HG02763 (cell line): ENCODE measurements at regions not wholly inside any gene's neighbourhood (a gene's known extent, or its start where the extent isn't known, plus 50 kb on each side); places are given as distances from the start of the nearest gene placed in this dataset.
"Not testable (repeated sequence)": the region's sequence is repeated elsewhere in the genome, so short reads cannot be mapped to it uniquely, and the experiment has no call there.

Source experiments
- ATAC-seq: cut with Tn5 transposase; IDR thresholded peaks from one replicate; pipeline ENCODE4 v1.9.1; 2021; ENCODE audit warnings: mild to moderate bottlenecking, moderate library complexity; ENCODE audit not compliant: unreplicated experiment

DNA sequence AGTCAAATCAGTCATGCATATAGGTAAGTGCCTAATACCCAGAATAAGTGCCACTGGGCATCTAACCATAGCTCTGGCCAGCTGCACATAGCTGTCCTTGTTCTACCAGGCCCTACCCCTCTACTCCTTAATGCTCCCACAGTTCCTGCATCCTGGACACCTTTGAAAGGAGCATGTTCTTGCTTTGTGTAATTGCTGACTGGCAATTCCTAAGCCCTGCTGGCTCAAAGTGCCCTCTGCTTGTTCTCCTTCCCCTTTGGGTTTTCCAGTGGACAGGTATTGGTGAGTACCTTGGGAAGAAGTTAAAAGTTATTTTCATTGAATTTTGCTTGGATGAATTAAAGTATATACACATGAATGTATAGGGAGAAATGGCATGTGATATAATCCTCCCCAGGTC, 516.4 kb downstream of the ETNK1 start:
- no peak for ATAC-seq

GRCh38 chr12:23146070-23146469, 521.1 kb downstream of the ETNK1 start:
- not testable (repeated sequence) for ATAC-seq

GRCh38 chr12:23168459-23168858, 543.5 kb downstream of the ETNK1 start:
- ATAC-seq, result no peak

DNA sequence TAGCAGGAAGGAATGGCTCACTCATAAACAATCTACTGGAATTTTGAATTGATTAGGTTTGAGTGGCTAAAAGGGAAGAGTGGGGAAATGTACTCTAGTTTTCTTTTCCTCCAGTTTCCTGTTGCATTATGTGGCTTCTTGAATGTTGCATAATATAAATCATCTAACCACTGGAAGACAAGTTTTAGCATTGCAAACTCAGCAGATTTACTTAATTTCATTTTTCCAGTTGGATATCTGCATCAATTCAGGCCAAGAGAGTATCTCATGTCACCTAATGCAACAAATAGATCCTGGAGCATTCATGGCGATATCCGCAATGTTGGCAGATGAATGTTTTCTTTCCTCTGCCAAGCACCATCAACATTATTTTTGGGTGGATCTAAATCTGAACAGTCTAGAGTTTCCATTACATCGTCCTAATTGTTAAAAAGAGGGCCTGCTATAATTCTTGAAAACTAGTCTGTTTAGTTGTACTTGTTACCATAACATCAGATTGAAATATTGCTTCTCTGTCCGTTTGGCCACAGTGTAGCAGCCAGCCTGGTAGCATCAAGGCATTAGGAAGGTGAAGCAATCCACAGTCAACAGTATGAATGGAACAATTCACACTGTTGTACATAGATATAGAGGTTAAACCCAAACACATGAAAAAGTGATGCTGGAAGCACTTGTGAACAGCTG, 544.2 kb downstream of the ETNK1 start:
- ATAC-seq, result no peak

DNA sequence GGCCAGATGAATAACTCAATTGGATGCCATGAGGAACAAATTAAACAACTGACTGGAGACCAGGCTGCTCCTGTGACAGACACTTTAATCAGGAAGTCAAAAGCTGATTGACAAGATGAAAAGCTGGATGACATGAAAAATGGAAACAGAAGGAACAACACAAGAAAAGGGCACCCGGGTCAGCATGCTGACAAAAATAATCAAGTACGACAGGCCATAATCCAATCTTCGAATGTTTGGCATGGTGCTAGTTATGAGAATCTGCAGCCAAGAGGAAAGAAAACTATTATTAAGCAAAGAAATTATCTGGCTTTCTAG, 544.7 kb downstream of the ETNK1 start:
- ATAC-seq, result no peak

GRCh38 chr12:23174917-23175316, 549.9 kb downstream of the ETNK1 start:
- ATAC-seq, result no peak

DNA sequence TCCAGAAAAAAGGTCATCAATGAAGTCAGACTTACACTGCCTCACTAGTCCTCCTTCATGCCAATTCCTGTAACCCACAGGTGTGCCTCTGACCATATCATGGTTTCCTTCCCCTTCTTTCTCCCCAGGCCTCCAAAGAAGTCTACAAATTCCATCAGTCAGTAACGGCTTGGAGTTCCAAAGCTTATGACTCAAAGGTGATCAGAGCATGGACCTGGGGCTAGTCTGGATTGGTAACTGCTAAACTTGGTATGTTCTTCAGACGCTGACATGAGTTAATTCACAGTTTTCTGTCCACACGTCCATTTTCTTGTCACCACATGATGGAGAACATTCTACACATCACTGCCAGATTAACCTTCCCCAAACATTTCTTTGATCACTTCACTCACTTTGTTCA, 560.4 kb downstream of the ETNK1 start:
- ATAC-seq, result no peak

DNA sequence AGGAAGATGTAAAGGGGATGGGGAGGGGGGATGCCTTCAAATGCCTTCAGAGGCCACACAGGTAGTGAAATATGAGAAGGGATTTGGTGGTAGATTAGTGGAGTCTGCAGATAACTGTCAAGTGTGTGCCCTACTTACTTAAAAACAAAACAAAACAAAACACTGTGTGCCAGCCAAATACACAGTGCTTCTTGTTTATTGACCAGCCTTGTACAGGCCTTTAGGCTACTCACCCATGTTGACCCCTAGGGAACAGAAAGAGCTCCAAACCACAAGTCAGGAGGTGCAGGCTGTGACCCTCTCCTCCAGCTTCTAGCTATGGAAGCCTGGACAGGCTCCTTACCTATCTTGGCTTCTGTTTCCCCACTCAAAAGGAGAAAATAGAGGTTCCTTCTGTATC, 562.0 kb downstream of the ETNK1 start:
- no peak for ATAC-seq

- ATAC-seq, result no peak
These were observed 568.6 kb downstream of the ETNK1 start for GRCh38 chr12:23193552-23193951.

DNA sequence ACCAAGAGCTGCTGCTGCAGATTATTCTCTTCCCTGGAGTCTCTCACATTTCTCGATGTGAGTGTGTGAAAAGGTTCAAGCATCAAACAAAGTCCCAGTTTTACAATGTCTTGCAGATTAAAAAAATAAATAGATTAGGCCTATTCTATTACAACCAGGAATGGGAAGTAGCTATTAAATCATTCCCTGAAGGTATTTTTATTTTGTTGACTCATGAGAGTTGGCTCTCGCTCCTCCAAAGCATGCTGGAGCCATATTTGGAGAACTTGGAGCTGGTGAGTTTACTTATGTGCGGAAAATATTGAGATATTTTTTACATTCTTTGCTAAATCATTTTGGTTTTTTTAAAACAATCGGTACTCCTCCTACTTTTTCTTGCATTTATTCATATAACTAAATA, 572.3 kb downstream of the ETNK1 start:
- no peak for ATAC-seq

GRCh38 chr12:23202728-23203127, 577.8 kb downstream of the ETNK1 start:
- no peak for ATAC-seq

GRCh38 chr12:23204933-23205778, 580.2 kb downstream of the ETNK1 start:
- peak; percentile 78 for ATAC-seq

DNA sequence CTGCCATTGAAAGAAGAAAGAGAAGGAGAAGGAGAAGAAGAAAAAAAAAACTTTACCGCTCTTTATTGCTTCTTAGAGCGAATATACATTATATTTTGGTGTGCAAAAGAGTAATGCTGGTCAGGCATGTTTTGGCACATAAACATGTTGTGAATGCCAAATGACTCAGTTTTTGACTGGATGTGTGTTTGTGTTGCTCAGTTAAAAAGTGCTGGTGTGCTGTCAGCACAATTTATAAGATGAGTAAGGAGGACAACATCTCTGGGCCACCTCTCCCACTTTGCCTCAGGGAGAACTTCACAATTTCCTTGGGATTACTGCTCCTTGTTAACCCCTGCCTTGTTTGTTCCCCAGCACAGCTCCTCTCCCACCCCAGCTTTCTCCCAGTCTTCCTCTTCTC, 584.8 kb downstream of the ETNK1 start:
- no peak for ATAC-seq

DNA sequence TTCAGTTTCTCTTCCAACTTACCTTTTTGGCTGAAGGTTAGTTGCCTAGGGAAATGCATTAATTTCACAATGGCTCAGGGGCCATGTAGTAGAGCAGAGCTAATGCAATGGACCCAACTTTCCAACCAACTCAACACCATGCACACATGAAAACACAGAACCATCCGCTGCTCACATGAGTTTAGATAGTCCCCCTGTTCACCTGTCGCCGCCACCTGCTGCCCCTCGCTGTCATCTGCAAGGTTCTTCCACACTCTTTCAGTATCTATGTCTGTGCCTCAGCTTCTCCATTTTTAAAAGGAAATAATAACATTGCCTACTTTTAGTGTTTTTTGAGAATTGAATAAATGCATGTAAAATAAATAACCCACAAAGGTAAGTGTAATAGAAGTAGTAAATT, 585.6 kb downstream of the ETNK1 start:
- no peak for ATAC-seq

DNA sequence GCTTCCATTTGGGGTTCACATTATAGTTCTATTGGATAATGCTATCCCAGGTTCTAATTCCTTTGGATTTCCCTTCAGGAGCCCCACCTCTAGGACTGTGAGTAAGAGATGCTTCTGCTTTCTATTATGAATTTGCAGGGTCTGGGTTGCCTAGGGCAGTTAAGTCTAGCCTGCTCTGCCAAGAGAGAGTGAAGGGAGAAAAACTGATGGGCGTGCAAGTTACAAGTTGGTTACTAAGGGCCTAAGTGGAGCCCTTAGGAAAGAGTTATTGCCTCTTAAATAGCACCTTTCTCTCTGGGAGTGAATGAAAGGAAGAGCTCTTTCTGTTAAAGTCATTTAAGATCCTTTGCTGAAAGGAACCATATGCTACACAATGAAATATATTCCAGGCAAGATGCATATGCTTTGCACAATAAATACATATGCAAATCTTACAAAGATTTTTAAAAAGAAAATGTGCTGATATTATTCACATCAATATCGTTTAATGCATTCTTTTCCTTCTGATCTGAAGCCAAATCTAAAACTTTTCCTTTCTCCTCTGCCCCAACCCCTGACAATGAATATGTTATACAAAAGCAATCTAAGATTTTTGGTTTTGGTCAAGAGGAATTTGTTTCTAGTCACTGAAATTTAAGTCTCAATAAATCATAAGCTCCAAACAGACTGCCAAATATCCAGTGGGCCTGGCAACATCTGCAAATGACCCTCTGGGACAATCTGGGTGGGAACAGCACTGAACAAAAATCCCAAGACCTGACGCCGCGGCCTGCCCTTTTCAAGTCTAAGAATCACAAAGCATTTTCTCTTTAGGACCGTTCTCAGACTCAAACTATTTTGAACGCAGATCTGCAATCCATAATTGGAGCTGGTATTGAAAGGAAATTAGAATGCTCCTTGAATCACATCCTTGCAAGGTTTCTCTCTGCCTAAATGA, 586.7 kb downstream of the ETNK1 start:
- no peak for ATAC-seq

DNA sequence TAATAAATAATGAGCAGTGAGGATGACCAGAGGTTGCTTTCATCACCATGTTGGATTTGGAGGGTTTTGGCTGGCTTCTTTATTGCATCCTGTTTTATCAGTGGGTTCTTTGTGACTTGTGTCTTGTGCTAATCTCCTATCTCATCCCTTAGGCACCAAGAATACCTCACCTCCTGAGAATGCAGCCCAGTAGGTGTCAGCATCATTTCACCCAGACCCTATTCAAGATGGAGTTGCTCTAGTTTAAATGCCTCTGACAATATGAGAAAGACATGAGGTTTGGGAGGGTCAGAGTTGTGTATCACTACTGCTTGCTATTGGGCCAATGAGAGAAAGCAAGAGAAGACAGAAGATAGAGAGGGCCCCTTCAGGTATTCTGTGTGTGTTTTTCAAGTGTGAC, 592.2 kb downstream of the ETNK1 start:
- no peak for ATAC-seq

DNA sequence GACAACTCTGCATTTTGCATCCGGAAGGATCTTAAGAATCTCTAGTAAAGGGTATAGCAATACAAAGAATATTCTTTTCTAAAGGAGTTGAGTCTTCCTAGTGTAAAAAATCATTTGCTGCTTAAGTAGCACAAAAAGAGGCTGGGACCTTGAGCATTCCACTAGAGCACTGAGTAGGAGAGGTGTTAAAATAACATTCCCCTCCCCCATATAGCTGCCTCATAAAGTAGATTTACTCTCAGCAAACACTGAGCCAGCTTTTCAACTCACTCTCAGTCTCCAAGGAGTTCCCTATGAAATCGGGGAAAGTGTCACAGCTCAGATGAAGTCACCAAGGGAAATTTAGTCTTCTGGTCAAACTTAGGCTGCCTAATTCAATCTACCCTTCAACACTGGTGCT, 592.7 kb downstream of the ETNK1 start:
- no peak for ATAC-seq

GRCh38 chr12:23221066-23221465, 596.1 kb downstream of the ETNK1 start:
- ATAC-seq, result no peak

DNA sequence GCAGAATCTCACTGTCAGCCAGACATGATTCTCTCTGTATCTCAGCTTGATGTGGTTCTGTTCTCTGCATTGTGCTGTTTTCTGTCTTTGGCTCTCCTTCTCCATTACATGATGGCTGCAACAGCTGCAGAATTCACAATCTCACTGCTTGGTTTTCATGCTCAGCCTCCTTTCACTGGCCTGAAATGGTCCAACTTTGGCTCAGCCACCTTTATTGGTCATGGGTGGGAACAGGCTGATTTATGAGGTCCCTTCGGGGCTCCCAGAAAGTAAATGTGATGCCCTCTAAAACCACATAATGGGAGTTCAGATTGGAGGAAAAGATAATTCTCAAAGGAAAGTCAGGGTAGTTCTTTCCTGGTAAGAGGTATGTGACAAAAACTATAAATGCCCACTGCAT, 597.0 kb downstream of the ETNK1 start:
- no peak for ATAC-seq

DNA sequence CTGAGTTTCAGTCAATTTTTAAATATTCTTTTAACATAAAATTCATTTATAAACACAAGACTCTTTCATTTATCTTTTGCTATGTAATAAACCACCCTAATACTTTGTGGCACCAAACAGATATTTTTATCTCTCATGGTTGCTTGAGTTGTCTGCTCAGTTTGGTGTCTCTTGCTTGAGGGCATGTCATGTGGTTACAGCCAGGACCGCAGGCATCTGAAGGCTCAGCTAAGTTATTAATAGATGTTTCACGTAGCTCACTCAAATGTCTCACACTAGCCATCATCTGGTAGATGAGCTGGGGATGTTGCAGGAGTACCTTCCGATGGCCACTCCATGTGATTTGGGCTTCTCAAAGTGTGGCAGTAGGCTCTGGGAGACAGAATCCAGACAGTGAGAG, 597.8 kb downstream of the ETNK1 start:
- no peak for ATAC-seq

- no peak for ATAC-seq
These were observed 603.1 kb downstream of the ETNK1 start for GRCh38 chr12:23228101-23228500.

- no peak for ATAC-seq
These were observed 605.9 kb downstream of the ETNK1 start for GRCh38 chr12:23230899-23231298.
